ENCODE measurements at regions not wholly inside any gene's neighbourhood (a gene's known extent, or its start where the extent isn't known, plus 50 kb on each side); places are given as distances from the start of the nearest gene placed in this dataset.

DNA sequence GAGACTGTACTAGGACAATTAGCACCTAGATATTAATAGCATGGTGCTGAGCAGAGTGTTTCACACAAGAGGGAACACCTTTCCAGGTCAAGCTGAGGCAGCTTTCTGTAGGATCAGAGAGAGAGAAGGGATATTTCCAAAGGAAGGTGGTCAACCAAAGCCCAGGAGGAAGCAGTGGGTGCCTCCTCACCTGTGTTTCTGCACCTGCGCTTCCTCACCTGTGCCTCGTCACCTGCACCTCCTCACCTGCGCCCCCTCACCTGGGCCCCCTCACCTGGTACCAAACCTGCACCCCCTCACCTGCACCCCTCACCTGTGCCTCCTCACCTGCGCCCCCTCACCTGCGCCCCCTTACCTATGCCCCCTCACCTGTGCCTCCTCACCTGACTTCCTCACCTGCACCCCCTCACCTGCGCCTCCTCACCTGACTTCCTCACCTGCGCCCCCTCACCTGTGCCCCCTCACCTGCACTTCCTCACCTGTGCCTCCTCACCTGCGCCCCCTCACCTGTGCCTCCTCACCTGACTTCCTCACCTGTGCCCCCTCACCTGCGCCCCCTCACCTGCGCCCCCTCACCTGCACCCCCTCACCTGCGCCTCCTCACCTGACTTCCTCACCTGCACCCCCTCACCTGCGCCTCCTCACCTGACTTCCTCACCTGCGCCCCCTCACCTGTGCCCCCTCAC lies 67.9 kb downstream of the TTLL2 start:
- no peaks in the 10 kb centered on the region for H3K27me3 Mint-ChIP-seq
- H3K9me3 Mint-ChIP-seq = no peaks in the 10 kb centered on the region
- no peak for DNase-seq
- no peak overlapping the region for H3K4me3 Mint-ChIP-seq
- H3K36me3 Mint-ChIP-seq = no peaks in the 10 kb centered on the region
- H3K4me1 Mint-ChIP-seq = no peaks in the 10 kb centered on the region
- H3K27ac Mint-ChIP-seq = no peak overlapping the region

DNA sequence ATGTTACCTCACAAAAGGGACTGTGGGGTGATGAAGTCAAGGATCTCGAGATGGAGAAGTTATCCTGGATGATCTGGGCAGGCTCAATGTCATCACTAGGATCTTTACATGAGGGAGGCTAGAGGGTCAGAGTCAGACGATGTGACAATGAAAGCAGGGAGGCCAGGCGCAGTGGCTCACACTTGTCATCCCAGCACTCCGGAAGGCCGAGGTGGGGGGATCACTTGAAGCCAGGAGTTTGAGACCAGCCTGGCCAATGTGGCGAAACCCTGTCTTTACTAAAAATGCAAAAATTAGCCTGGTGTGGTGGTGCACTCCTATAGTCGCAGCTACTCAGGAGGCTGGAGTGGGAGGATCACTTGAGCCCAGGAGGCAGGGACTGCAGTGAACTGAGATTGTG lies 68.8 kb downstream of the TTLL2 start:
- no peak for DNase-seq
- Mint-ChIP-seq H3K9me3 (no peaks in the 10 kb centered on the region), H3K36me3 (no peaks in the 10 kb centered on the region), H3K27ac (no peak overlapping the region), H3K4me3 (no peak overlapping the region), H3K4me1 (no peaks in the 10 kb centered on the region), H3K27me3 (no peaks in the 10 kb centered on the region)

DNA sequence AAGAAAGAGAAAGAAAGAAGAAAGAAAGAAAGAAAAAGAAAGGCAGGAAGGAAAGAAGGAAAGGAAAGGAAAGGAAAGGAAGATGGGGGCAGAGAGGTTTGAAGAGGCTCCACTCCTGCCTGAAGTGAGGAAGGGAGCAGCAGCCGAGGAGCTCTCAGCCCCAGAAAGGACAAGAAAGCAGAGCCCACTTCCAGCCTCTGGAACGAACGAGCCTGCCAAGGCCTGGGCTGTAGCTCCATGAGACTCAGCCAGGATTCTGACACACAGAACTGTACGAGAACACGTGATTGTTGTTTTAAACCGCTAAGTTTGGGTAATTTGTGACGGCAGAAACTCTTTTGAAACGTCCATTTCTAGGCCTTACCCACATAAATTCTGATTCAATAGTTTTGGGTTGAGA lies 69.5 kb downstream of the TTLL2 start:
- Mint-ChIP-seq H3K9me3 (no peaks in the 10 kb centered on the region), H3K36me3 (no peaks in the 10 kb centered on the region), H3K27ac (no peak overlapping the region)

DNA sequence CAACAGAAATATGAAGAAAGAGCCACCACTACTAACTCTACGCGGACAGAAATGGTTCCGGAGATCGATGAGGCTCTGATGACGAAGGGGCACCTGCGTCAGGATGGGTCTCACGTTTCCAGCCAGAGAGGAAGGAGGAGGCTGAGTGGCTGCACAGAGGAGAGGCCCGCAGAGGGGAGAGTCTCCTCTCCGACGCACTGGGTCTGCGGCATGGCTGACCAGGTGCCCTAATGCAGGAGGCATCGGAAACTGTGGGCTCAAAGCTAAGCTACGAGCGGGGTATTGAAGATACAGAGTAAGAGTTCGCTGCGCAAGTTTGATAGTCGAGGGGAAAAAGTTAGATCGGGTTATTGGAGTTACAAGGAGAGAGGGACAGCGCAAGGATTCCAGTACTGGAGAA lies 69.9 kb downstream of the TTLL2 start:
- Mint-ChIP-seq H3K4me1 (no peaks in the 10 kb centered on the region), H3K36me3 (no peaks in the 10 kb centered on the region), H3K27ac (no peak overlapping the region), H3K4me3 (no peak overlapping the region), H3K27me3 (no peaks in the 10 kb centered on the region), H3K9me3 (no peaks in the 10 kb centered on the region)
- no peak for DNase-seq

More for the DNA sequence above, 69.5 kb downstream of the TTLL2 start:
- DNase-seq = no peak
- H3K4me1 Mint-ChIP-seq = no peaks in the 10 kb centered on the region
- no peaks in the 10 kb centered on the region for H3K27me3 Mint-ChIP-seq
- H3K4me3 Mint-ChIP-seq = no peak overlapping the region

DNA sequence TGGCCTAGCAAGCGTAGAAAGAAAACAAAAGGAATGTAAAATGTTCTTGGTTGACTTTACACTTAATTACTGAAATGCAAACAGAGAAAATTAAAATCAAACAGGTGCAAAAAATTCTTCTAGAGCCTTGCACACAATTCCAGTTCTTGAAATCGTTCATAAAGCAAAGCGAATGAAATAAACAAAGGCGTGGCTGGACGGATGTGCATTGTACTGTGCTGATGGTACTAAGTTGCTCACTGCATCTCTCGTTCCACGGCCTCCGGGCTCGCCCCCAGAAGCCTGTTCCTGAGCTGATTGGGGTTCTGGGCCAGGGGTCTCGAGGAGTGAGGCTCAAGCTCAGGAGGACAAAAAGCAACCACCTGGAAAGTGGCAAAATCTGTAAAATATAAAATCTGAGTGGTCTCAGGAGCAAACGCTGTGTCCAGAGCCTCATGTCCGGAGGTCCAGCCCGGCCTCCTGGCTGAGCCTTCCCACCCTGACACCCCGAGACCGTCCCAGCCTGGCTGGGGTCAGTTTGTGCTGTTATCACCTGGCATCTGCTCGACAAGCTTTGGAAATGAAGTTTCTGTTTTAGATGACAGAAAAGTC lies 71.3 kb downstream of the TTLL2 start:
- Mint-ChIP-seq H3K27me3 (no peaks in the 10 kb centered on the region), H3K9me3 (no peaks in the 10 kb centered on the region), H3K4me1 (no peaks in the 10 kb centered on the region), H3K36me3 (no peaks in the 10 kb centered on the region), H3K4me3 (no peak overlapping the region), H3K27ac (no peak overlapping the region)
- DNase-seq = no peak

DNA sequence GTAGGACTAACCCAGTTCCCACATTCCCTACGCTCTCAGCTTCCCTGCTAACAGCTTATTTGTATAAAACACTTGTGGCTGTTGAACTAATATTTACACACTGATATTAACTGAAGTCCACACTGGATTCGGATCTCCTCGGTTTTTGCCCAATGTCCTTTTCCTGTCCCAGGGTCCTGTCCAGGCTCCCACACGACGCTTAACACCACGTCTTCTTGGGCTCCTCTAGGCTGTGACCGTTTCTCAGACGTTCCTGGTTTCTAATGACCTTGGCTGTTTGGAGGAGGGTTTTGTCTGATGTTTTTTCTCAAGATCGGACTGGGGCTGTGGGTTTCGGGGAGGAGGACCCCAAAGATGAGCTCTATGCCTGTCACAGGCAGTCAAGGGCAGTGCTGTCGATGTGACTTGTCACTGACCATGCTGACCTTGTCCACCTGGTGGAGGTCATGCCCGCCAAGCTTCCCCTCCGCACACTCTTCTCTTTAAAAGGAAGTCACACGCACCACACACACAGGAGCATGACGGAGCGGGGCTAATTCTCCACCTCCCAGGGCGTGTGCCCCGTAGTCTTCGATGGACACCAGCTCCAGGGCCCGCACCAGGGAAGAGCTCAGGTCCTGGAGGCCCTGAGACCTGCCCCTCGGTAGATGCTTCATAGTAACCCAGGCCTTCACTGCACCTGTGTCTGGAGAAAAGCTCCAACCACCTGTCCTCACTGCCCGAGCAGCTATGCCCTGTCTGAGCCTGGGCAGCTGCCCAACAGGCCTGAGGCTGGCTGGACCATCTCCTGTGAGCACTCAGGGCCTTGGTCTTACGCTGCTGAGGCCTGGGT lies 72.0 kb downstream of the TTLL2 start:
- Mint-ChIP-seq H3K27me3 (peaks cover 5% of the 10 kb centered on the region), H3K9me3 (no peaks in the 10 kb centered on the region), H3K36me3 (no peaks in the 10 kb centered on the region), H3K27ac (no peak overlapping the region), H3K4me3 (no peak overlapping the region), H3K4me1 (no peaks in the 10 kb centered on the region)
- no peak for DNase-seq

DNA sequence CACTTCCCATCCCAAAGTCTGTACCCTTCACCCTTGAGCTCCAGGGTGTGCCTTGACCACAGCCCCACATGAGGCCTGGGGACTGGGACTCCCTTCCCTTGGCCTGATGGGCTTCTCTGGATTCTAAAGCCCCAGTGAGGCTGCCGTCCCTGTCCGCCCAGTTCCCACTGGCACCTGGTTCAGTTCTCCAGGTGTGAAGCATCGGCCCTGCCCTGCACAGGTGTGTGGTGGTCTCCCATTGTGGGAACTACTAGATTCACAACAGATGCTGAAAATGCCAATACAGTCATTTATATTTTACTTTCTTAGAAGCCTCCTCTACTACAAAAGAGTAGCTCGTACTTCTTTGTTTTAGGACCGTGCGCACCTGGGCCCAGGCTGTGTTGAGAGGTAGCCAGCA lies 72.8 kb downstream of the TTLL2 start:
- Mint-ChIP-seq H3K4me3 (no peak overlapping the region), H3K27ac (no peak overlapping the region), H3K4me1 (no peaks in the 10 kb centered on the region), H3K9me3 (no peaks in the 10 kb centered on the region), H3K36me3 (no peaks in the 10 kb centered on the region), H3K27me3 (peaks cover 8% of the 10 kb centered on the region)
- no peak for DNase-seq

DNA sequence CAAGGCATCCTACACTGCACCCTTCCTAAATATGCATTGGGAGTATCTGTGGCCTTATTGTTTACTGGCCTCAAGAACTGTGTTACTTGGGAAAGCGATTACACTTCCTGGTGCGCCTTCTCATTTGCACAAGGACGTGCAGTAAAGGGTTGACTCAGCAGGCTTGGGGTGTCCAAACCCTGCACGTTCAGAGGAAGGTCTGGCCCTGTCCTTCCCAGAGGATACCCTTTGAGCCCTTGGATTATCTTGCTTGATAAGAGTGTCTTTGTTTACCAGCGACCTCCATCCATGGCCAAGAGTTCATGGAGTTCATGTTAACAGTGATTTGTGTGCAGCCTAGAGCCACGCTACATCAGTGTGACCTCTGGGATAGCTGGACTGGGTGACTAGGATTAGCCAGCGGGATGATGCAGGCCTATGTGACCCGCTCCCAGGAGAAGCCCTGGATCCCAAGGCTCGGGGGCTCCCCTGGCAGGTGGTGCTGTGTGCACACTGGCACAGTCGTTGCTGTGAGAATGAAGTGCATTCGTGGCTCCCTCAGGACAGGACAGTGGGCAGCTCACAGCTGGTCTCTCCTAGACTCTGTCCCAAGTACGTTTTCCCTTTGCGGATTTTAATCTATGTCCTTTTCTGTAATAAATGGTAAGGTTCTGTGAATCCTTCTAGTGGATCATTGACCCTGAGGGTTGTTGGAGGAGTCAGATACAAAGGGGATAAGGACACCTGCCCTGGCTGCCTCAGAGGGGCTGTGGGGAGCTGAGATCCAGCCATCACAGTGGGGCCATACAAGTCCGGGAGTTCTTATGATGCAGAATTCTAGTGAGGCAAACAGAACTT lies 73.5 kb downstream of the TTLL2 start:
- no peaks in the 10 kb centered on the region for H3K4me1 Mint-ChIP-seq
- no peak overlapping the region for H3K27ac Mint-ChIP-seq
- no peak for DNase-seq
- no peaks in the 10 kb centered on the region for H3K36me3 Mint-ChIP-seq
- H3K9me3 Mint-ChIP-seq = no peaks in the 10 kb centered on the region
- H3K4me3 Mint-ChIP-seq = no peak overlapping the region
- peaks cover 8% of the 10 kb centered on the region for H3K27me3 Mint-ChIP-seq

DNA sequence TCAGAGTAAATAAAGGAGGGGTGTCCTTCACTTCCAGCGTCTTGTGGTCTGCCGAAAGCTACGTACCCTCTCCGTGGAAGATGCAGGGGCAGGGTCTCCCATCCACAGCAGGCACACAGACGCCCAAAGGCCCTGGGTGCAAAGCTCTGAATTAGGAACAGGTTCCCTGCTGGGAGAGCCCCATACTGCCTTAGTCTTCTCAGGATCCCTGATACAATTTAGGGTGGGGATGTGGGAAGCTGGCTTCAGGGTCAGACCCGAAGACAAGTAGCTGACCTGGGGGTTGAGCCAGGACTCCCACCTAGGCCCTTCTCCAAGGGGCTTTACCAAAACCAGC lies 74.1 kb downstream of the TTLL2 start:
- Mint-ChIP-seq H3K36me3 (no peaks in the 10 kb centered on the region), H3K27ac (no peak overlapping the region), H3K9me3 (no peaks in the 10 kb centered on the region), H3K4me3 (no peak overlapping the region), H3K4me1 (no peaks in the 10 kb centered on the region), H3K27me3 (peaks cover 8% of the 10 kb centered on the region)
- DNase-seq = no peak

DNA sequence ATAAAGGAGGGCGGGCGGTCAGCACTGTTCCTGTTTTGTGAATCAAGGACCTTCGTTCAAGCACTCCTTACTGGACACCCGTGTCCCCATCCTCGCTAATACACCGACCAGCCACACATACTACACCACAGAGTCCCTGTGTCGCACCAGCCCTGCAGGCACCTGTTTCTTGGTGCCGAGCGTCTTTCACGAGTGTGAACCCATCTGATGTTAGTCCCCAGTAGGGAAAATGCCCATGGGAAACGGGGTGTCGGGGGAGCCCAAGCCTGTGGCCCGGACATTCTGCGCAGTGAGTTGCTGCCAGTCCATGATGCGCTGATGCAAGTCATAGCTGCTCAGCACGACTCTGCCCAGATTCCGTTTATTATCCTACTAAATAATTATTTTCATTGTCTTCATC lies 74.7 kb downstream of the TTLL2 start:
- Mint-ChIP-seq H3K4me3 (no peak overlapping the region), H3K9me3 (no peaks in the 10 kb centered on the region), H3K4me1 (no peaks in the 10 kb centered on the region), H3K27ac (no peak overlapping the region), H3K27me3 (peaks cover 8% of the 10 kb centered on the region), H3K36me3 (no peaks in the 10 kb centered on the region)
- no peak for DNase-seq

DNA sequence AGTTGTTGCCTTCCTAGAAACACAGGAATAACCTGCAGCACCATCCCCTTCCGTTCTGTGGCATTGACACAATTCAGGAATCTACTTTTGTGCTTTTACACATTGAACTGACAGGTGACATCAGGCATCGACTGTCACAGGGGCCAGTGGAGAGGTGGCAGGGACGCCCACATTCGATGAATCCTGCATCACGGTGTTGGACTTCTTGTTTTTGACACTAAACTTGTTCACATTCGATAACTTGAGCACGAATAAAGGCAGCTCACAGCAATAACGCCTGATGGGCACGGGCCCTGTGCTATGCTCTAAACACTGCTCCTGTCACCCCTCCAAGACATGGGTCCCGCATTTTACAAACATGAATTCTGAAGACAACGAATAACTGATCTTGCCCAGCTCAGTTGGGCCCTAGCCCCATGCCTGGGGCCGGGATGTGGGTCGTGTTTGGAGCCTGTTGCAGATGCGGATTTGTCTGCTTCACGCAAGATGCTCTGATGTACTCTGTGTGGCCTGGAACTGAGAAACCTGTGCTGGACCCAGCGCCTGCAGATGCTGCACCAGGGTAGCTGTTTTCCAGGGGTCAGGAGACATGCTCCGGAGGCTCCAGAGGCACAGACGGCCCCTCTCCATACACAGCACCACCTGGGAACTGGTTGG lies 75.7 kb downstream of the TTLL2 start:
- H3K36me3 Mint-ChIP-seq = no peaks in the 10 kb centered on the region
- no peak for DNase-seq
- H3K4me3 Mint-ChIP-seq = no peak overlapping the region
- H3K27me3 Mint-ChIP-seq = peaks cover 8% of the 10 kb centered on the region
- H3K4me1 Mint-ChIP-seq = no peaks in the 10 kb centered on the region
- H3K9me3 Mint-ChIP-seq = no peaks in the 10 kb centered on the region
- H3K27ac Mint-ChIP-seq = no peak overlapping the region

DNA sequence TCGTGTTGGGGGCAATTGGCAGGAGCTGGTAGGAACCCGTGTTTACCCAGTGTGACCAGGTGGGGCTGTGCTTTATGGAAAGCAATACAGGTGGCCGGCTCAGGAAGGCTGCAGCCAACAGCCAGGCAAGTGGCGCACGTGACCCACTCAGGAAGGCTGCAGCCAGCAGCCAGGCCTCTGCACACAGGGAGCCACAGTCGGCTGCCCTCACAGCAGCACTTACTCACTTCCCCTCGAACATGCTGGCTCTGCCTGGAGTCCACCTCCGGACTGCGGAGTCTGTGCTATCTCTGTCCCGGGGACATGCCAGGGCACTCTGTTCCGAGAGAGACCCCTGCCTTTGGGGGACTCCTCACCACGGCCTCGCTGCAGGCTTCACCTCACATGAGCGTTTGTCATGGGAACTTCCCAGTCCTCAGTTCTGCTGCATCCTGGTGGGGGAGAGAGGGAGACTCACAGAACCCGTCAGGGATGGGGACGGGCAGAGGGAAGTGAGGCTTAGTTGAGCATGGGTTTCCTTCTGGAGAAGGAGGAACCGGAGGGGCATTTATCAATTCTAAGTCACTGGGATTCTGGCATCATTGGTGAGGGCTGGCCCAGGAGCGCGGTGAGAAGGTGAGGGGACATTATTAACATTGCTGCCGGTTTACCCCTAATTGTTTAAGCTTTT lies 76.8 kb downstream of the TTLL2 start:
- no peaks in the 10 kb centered on the region for H3K9me3 Mint-ChIP-seq
- H3K4me3 Mint-ChIP-seq = no peak overlapping the region
- no peaks in the 10 kb centered on the region for H3K4me1 Mint-ChIP-seq
- peaks cover 12% of the 10 kb centered on the region for H3K27me3 Mint-ChIP-seq
- H3K27ac Mint-ChIP-seq = no peak overlapping the region
- H3K36me3 Mint-ChIP-seq = no peaks in the 10 kb centered on the region
- no peak for DNase-seq

DNA sequence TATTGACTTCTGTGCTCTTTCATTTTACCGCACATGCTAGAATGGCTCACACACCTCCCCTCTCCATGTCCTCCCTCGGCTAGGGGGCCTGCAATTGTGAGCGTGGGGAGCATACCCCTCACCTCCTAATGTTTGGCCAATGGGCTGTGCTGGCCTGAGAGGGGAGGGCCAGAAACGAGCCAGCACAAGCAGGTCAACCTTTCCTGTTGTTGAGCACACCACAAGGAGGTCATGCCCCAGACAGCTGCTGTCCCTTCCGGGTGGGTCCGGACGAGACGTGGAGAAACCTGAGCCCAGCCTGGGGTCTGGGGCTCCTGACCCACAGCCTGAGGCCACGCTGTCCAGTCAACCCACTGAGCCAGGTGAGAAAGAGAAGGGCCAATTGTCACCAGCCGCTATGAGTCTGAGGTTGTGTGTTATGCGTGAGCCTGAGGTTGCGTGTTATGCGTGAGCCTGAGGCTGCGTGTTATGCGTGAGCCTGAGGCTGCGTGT lies 77.4 kb downstream of the TTLL2 start:
- H3K27me3 Mint-ChIP-seq = peaks cover 12% of the 10 kb centered on the region
- no peaks in the 10 kb centered on the region for H3K36me3 Mint-ChIP-seq
- DNase-seq = no peak
- no peak overlapping the region for H3K27ac Mint-ChIP-seq
- no peaks in the 10 kb centered on the region for H3K4me1 Mint-ChIP-seq
- H3K9me3 Mint-ChIP-seq = no peaks in the 10 kb centered on the region
- no peak overlapping the region for H3K4me3 Mint-ChIP-seq

DNA sequence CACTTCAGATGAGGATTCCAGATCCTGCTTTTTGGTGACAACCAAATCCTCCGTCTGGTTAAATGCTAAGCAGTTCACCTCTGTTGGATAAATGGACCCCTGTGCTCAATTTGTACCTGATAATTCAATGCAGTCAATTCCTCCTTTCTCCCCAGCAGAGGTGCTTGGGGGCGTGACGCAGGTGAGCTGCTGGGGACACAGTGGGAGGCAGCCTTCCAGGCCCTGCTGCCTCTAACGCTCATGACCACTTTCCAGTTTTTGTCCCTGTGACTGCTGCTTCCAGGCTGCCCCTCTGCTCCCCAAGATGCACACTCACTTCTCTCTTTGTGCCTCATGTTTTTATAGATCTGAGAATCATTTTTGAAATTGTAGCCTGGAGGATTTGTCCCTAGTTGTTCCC lies 78.5 kb downstream of the TTLL2 start:
- no peaks in the 10 kb centered on the region for H3K4me1 Mint-ChIP-seq
- DNase-seq = no peak
- H3K9me3 Mint-ChIP-seq = no peaks in the 10 kb centered on the region

More for the DNA sequence above, 78.5 kb downstream of the TTLL2 start:
- Mint-ChIP-seq H3K27me3 (peaks cover 12% of the 10 kb centered on the region), H3K27ac (no peak overlapping the region), H3K4me3 (no peak overlapping the region), H3K36me3 (no peaks in the 10 kb centered on the region)
